CD14-positive monocyte (primary cell): ENCODE measurements at regions not wholly inside any gene's neighbourhood (a gene's known extent, or its start where the extent isn't known, plus 50 kb on each side); places are given as distances from the start of the nearest gene placed in this dataset.

ENCODE experiments used
- DNase-seq, 3 donors: peaks; one replicate each; pipeline ENCODE4 v3.0.0-alpha.2; 2011 to 2022
- H2AFZ ChIP-seq: 2 replicates; pipeline ENCODE4 v1.6.0; 2012; ENCODE audit warnings: mild to moderate bottlenecking, low read depth, low read length, inconsistent platforms; ENCODE audit not compliant: insufficient read depth, poor library complexity, severe bottlenecking
- H3K27ac ChIP-seq, 2 donors: 1 replicate in 1 of 2; 2 replicates in 1 of 2; pipeline ENCODE4 v1.5.1; 2012 to 2013; ENCODE audit warnings: low read length in 2 of 2, control low read depth in 1 of 2, inconsistent platforms in 1 of 2, low read depth in 1 of 2, mild to moderate bottlenecking in 1 of 2
- H3K27me3 ChIP-seq, 2 donors: one replicate each; pipeline versions ENCODE4 v1.6.0 to v1.6.1; 2011 to 2013; ENCODE audit warnings: low read length in 2 of 2; ENCODE audit not compliant: control insufficient read depth in 2 of 2, insufficient read depth in 2 of 2
- H3K36me3 ChIP-seq, 2 donors: replicated peaks in 1 of 2; 1 replicate in 1 of 2; 2 replicates in 1 of 2; pipeline versions ENCODE4 v1.5.1 to v1.6.1; 2012 to 2013; ENCODE audit warnings: low read length in 2 of 2, control low read depth in 1 of 2, inconsistent platforms in 1 of 2, mild to moderate bottlenecking in 1 of 2; ENCODE audit not compliant: insufficient read depth in 2 of 2, control insufficient read depth in 1 of 2
- H3K4me1 ChIP-seq, 2 donors: 1 replicate in 1 of 2; 2 replicates in 1 of 2; pipeline versions ENCODE4 v1.5.1 to v1.6.1; 2012 to 2013; ENCODE audit warnings: low read length in 2 of 2, control low read depth in 1 of 2, inconsistent platforms in 1 of 2, mild to moderate bottlenecking in 1 of 2, moderate library complexity in 1 of 2; ENCODE audit not compliant: insufficient read depth in 2 of 2, control insufficient read depth in 1 of 2
- H3K4me2 ChIP-seq: replicated peaks from 2 replicates; pipeline ENCODE3; 2012; ENCODE audit warnings: low read length, moderate library complexity, mild to moderate bottlenecking; ENCODE audit not compliant: poor library complexity, severe bottlenecking; ENCODE audit errors: extremely low read depth
- H3K4me3 ChIP-seq, 3 experiments: fragments of 200-600 bp in 1 of 3; sonication (generic) in 1 of 3; replicated peaks in 1 of 3; 1 replicate in 2 of 3; 2 replicates in 1 of 3; pipeline ENCODE4 v1.5.1; 2011 to 2013; ENCODE audit warnings: low read length in 3 of 3, mild to moderate bottlenecking in 3 of 3, control low read depth in 2 of 3, low read depth in 2 of 3, inconsistent platforms in 1 of 3, moderate library complexity in 1 of 3
- H3K79me2 ChIP-seq: 2 replicates; pipeline ENCODE4 v1.6.0; 2012; ENCODE audit warnings: mild to moderate bottlenecking, control low read depth, inconsistent platforms, low read length, moderate library complexity; ENCODE audit not compliant: insufficient read depth
- H3K9ac ChIP-seq: 2 replicates; pipeline ENCODE4 v1.6.0; 2017; ENCODE audit warnings: low read length, mild to moderate bottlenecking; ENCODE audit not compliant: insufficient read depth, poor library complexity, severe bottlenecking
- H3K9me3 ChIP-seq, 2 donors: replicated peaks in 1 of 2; 1 replicate in 1 of 2; 2 replicates in 1 of 2; pipeline versions ENCODE4 v1.5.1 to v1.6.1; 2012 to 2013; ENCODE audit warnings: low read length in 2 of 2, control low read depth in 1 of 2; ENCODE audit not compliant: control insufficient read depth in 1 of 2, insufficient read depth in 1 of 2
- H4K20me1 ChIP-seq: 2 replicates; pipeline ENCODE4 v1.6.0; 2012; ENCODE audit warnings: mild to moderate bottlenecking, low read length, control low read depth, moderate library complexity; ENCODE audit not compliant: insufficient read depth
- H3K27ac Mint-ChIP-seq, 7 donors: one replicate each; pipeline ENCODE4 v1.8.0; 2020; ENCODE audit warnings: mild to moderate bottlenecking in 7 of 7, mixed read lengths in 7 of 7, moderate library complexity in 6 of 7, inconsistent platforms in 2 of 7
- H3K27me3 Mint-ChIP-seq, 3 donors: one replicate each; pipeline ENCODE4 v1.8.0; 2021 to 2022; ENCODE audit warnings: low read depth in 3 of 3, mild to moderate bottlenecking in 3 of 3, mixed read lengths in 3 of 3, moderate library complexity in 3 of 3, inconsistent platforms in 1 of 3
- H3K36me3 Mint-ChIP-seq, 2 donors: one replicate each; pipeline ENCODE4 v1.8.0; 2020; ENCODE audit warnings: mixed read lengths in 2 of 2, inconsistent platforms in 1 of 2, mild to moderate bottlenecking in 1 of 2
- H3K4me1 Mint-ChIP-seq: one replicate; pipeline ENCODE4 v1.8.0; 2020; ENCODE audit warnings: mild to moderate bottlenecking, mixed read lengths
- H3K4me3 Mint-ChIP-seq, 2 donors: one replicate each; pipeline ENCODE4 v1.8.0; 2020; ENCODE audit warnings: mild to moderate bottlenecking in 2 of 2, mixed read lengths in 2 of 2, moderate library complexity in 1 of 2
- H3K9me3 Mint-ChIP-seq, 7 donors: one replicate each; pipeline ENCODE4 v1.8.0; 2020 to 2022; ENCODE audit warnings: mixed read lengths in 7 of 7, mild to moderate bottlenecking in 6 of 7, moderate library complexity in 6 of 7, inconsistent platforms in 2 of 7
- WGBS: methylation state at CpG from one replicate; pipeline ENCODE4 v1.1.5; 2013; ENCODE audit warnings: missing lambda C conversion rate; ENCODE audit not compliant: insufficient coverage; 5-methylcytosine and 5-hydroxymethylcytosine counted together
- intact Hi-C, 2 donors: fragments of 100-400 bp; cut with micrococcal nuclease; formaldehyde crosslinking; loops; one replicate each; pipeline versions ENCODE4 v1.15.0 to v1.15.1; 2023
- TF ChIP-seq, protein P1 (sequence below): fragments of 200-600 bp; IDR thresholded peaks from one replicate; pipeline ENCODE4 v1.8.0; 2022; ENCODE audit warnings: antibody characterized with exemption, mild to moderate bottlenecking

DNA sequence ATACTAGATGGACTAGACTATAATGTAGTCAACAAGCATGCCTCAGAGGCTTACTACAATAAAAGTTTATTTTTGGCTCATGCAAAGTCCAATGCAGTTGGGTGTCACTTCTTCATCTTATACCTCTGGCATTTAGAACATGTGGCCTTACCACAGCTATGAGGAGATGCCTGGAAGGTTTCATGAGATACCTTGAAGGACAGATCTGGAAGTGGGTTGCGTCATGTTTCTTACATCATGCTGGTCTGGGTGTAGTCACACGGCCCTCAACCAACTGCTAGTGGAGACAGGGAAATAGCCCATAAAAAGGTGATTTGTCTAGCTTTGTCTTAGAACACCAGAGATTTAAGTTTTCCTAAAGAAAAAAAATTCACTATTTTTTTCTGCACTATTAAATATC is 91.7 kb upstream of the MMADHC start:
- H3K4me3 Mint-ChIP-seq, result no peak overlapping the region
- Histone ChIP-seq H3K4me2 (no peak overlapping the region), H3K4me3 (no peak overlapping the region), H3K4me1 (no peaks in the 10 kb centered on the region), H3K9ac (no peak overlapping the region), H3K9me3 (peaks cover 0 to 4% of the 10 kb centered on the region in 2 donors), H2AFZ (no peak overlapping the region), H3K27ac (no peak overlapping the region), H4K20me1 (no peaks in the 10 kb centered on the region), H3K79me2 (no peaks in the 10 kb centered on the region), H3K36me3 (no peaks in the 10 kb centered on the region), H3K27me3 (no peaks in the 10 kb centered on the region)
- no peaks in the 10 kb centered on the region for H3K4me1 Mint-ChIP-seq
- no peaks in the 10 kb centered on the region for H3K36me3 Mint-ChIP-seq
- intact Hi-C loops, result no loop called here
- peaks cover 0 to 3% (median 1%) of the 10 kb centered on the region in 3 donors for H3K27me3 Mint-ChIP-seq
- H3K27ac Mint-ChIP-seq, result no peak overlapping the region
- no peak for DNase-seq
- TF ChIP-seq, protein P1, sequence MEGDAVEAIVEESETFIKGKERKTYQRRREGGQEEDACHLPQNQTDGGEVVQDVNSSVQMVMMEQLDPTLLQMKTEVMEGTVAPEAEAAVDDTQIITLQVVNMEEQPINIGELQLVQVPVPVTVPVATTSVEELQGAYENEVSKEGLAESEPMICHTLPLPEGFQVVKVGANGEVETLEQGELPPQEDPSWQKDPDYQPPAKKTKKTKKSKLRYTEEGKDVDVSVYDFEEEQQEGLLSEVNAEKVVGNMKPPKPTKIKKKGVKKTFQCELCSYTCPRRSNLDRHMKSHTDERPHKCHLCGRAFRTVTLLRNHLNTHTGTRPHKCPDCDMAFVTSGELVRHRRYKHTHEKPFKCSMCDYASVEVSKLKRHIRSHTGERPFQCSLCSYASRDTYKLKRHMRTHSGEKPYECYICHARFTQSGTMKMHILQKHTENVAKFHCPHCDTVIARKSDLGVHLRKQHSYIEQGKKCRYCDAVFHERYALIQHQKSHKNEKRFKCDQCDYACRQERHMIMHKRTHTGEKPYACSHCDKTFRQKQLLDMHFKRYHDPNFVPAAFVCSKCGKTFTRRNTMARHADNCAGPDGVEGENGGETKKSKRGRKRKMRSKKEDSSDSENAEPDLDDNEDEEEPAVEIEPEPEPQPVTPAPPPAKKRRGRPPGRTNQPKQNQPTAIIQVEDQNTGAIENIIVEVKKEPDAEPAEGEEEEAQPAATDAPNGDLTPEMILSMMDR, result no peak
- H3K9me3 Mint-ChIP-seq, result peaks cover 0 to 5% (median 0%) of the 10 kb centered on the region in 7 donors
- WGBS, result no CpG with 5 or more reads among the region's 2 CpGs

DNA sequence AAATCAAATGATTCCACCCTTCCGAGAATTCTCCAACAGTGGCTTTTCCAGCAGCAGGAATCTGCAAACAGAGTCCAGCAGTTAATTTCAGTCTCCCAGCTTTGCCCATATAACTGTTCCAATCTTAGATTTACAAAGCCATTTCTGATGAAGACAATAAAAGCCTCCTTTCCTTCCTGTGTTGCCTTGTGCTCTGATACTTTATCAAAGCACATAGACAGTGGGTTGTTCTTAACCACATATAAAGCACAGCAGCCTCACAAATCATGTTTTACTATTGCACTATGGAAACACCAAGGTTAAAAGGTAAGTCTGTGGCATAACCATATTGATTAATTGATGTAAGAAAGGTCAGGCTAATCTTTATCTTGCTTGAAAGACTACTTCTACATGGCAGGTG is 89.8 kb upstream of the MMADHC start:
- no peak overlapping the region for H2AFZ ChIP-seq

More for the DNA sequence above, 89.8 kb upstream of the MMADHC start:
- intact Hi-C loops, result no loop called here
- no peaks in the 10 kb centered on the region for H4K20me1 ChIP-seq
- H3K36me3 ChIP-seq, result no peaks in the 10 kb centered on the region
- H3K79me2 ChIP-seq, result no peaks in the 10 kb centered on the region
- Mint-ChIP-seq H3K4me1 (no peaks in the 10 kb centered on the region), H3K36me3 (no peaks in the 10 kb centered on the region), H3K27me3 (peaks cover 0 to 4% (median 1%) of the 10 kb centered on the region in 3 donors), H3K4me3 (no peak overlapping the region), H3K9me3 (peaks cover 0 to 9% (median 3%) of the 10 kb centered on the region in 7 donors), H3K27ac (no peak overlapping the region)
- WGBS, result 88% methylated on average over 1 of the region's 1 CpG
- H3K27me3 ChIP-seq, result no peaks in the 10 kb centered on the region
- peaks cover 0 to 4% of the 10 kb centered on the region in 2 donors for H3K9me3 ChIP-seq
- no peaks in the 10 kb centered on the region for H3K4me1 ChIP-seq
- no peak overlapping the region for H3K4me2 ChIP-seq
- TF ChIP-seq, protein P1, result no peak
- no peak overlapping the region for H3K9ac ChIP-seq
- no peak overlapping the region for H3K4me3 ChIP-seq
- DNase-seq, result no peak
- H3K27ac ChIP-seq, result no peak overlapping the region
